ENCODE measurements at regions not wholly inside any gene's neighbourhood (a gene's known extent, or its start where the extent isn't known, plus 50 kb on each side); places are given as distances from the start of the nearest gene placed in this dataset.

- no peak overlapping the region for H2AFZ ChIP-seq (ENCODE audit: low read length)
- no peaks in the 10 kb centered on the region for H3K9me3 ChIP-seq (ENCODE audit: control insufficient read depth, insufficient read depth, low read depth, low read length)
- TF ChIP-seq CTCF (conservative IDR thresholded peaks at IDR 0.05 in 1 of 2, IDR thresholded peaks at IDR 0.05 in 1 of 2; ENCODE audit: low read depth in 1 of 2, low read length in 2 of 2) (no peak), EZH2 (IDR thresholded peaks at IDR 0.05; ENCODE audit: low read length, missing control alignments) (no peak)
- H3K79me2 ChIP-seq (ENCODE audit: control insufficient read depth, insufficient read depth, low read length): no peaks in the 10 kb centered on the region
- H3K4me3 ChIP-seq (replicated peaks in 1 of 4; ENCODE audit: control extremely low read depth in 1 of 4, insufficient read depth in 1 of 4, low read depth in 3 of 4, low read length in 4 of 4): no peak overlapping the region
- no peak for DNase-seq (ENCODE audit: low read depth in 2 of 2)
- H3K36me3 ChIP-seq (ENCODE audit: control insufficient read depth, insufficient read depth, low read length): no peaks in the 10 kb centered on the region
- H3K4me1 ChIP-seq (ENCODE audit: control insufficient read depth, extremely low read depth, insufficient read depth, low read length): no peaks in the 10 kb centered on the region
- no peak overlapping the region for H3K4me2 ChIP-seq (ENCODE audit: extremely low read depth, insufficient read depth, low read length)
- no peaks in the 10 kb centered on the region for H4K20me1 ChIP-seq (ENCODE audit: control insufficient read depth, extremely low read depth, insufficient read depth, low read length)
- H3K27ac ChIP-seq (ENCODE audit: insufficient read depth, low read length): no peak overlapping the region
- no peaks in the 10 kb centered on the region for H3K27me3 ChIP-seq (ENCODE audit: control insufficient read depth, insufficient read depth, low read length)
- no peak overlapping the region for H3K9ac ChIP-seq (ENCODE audit: insufficient read depth, low read length)
Observed at GRCh38 chr1:63049135-63049534, 265.2 kb downstream of the ATG4C start.

- H3K9me3 ChIP-seq (ENCODE audit: control insufficient read depth, insufficient read depth, low read depth, low read length): no peaks in the 10 kb centered on the region
- H4K20me1 ChIP-seq (ENCODE audit: control insufficient read depth, extremely low read depth, insufficient read depth, low read length): no peaks in the 10 kb centered on the region
- no peak for DNase-seq (ENCODE audit: low read depth in 2 of 2)
- no peak overlapping the region for H3K9ac ChIP-seq (ENCODE audit: insufficient read depth, low read length)
- H3K79me2 ChIP-seq (ENCODE audit: control insufficient read depth, insufficient read depth, low read length): no peaks in the 10 kb centered on the region
- no peaks in the 10 kb centered on the region for H3K4me1 ChIP-seq (ENCODE audit: control insufficient read depth, extremely low read depth, insufficient read depth, low read length)
- no peaks in the 10 kb centered on the region for H3K27me3 ChIP-seq (ENCODE audit: control insufficient read depth, insufficient read depth, low read length)
- H3K36me3 ChIP-seq (ENCODE audit: control insufficient read depth, insufficient read depth, low read length): no peaks in the 10 kb centered on the region
- H3K4me3 ChIP-seq (replicated peaks in 1 of 4; ENCODE audit: control extremely low read depth in 1 of 4, insufficient read depth in 1 of 4, low read depth in 3 of 4, low read length in 4 of 4): no peak overlapping the region
- H2AFZ ChIP-seq (ENCODE audit: low read length): no peak overlapping the region
- no peak overlapping the region for H3K4me2 ChIP-seq (ENCODE audit: extremely low read depth, insufficient read depth, low read length)
- H3K27ac ChIP-seq (ENCODE audit: insufficient read depth, low read length): no peak overlapping the region
- TF ChIP-seq CTCF (conservative IDR thresholded peaks at IDR 0.05 in 1 of 2, IDR thresholded peaks at IDR 0.05 in 1 of 2; ENCODE audit: low read depth in 1 of 2, low read length in 2 of 2) (no peak), EZH2 (IDR thresholded peaks at IDR 0.05; ENCODE audit: low read length, missing control alignments) (no peak)
Observed at GRCh38 chr1:63051356-63051755, 267.4 kb downstream of the ATG4C start.

GRCh38 chr1:63051886-63052285 is 268.0 kb downstream of the ATG4C start:
- no peak for DNase-seq (ENCODE audit: low read depth in 2 of 2)
- Histone ChIP-seq H3K4me2 (ENCODE audit: extremely low read depth, insufficient read depth, low read length) (no peak overlapping the region), H3K4me3 (replicated peaks in 1 of 4; ENCODE audit: control extremely low read depth in 1 of 4, insufficient read depth in 1 of 4, low read depth in 3 of 4, low read length in 4 of 4) (no peak overlapping the region), H3K4me1 (ENCODE audit: control insufficient read depth, extremely low read depth, insufficient read depth, low read length) (no peaks in the 10 kb centered on the region), H2AFZ (ENCODE audit: low read length) (no peak overlapping the region), H4K20me1 (ENCODE audit: control insufficient read depth, extremely low read depth, insufficient read depth, low read length) (no peaks in the 10 kb centered on the region), H3K79me2 (ENCODE audit: control insufficient read depth, insufficient read depth, low read length) (no peaks in the 10 kb centered on the region), H3K9ac (ENCODE audit: insufficient read depth, low read length) (no peak overlapping the region), H3K27me3 (ENCODE audit: control insufficient read depth, insufficient read depth, low read length) (no peaks in the 10 kb centered on the region), H3K27ac (ENCODE audit: insufficient read depth, low read length) (no peak overlapping the region), H3K36me3 (ENCODE audit: control insufficient read depth, insufficient read depth, low read length) (no peaks in the 10 kb centered on the region), H3K9me3 (ENCODE audit: control insufficient read depth, insufficient read depth, low read depth, low read length) (no peaks in the 10 kb centered on the region)
- no peak for TF ChIP-seq CTCF (conservative IDR thresholded peaks at IDR 0.05 in 1 of 2, IDR thresholded peaks at IDR 0.05 in 1 of 2; ENCODE audit: low read depth in 1 of 2, low read length in 2 of 2)
- TF ChIP-seq EZH2 (IDR thresholded peaks at IDR 0.05; ENCODE audit: low read length, missing control alignments): no peak

Measured in fibroblast of lung (primary cell).